ENCODE measurements at regions not wholly inside any gene's neighbourhood (a gene's known extent, or its start where the extent isn't known, plus 50 kb on each side); places are given as distances from the start of the nearest gene placed in this dataset.

DNA sequence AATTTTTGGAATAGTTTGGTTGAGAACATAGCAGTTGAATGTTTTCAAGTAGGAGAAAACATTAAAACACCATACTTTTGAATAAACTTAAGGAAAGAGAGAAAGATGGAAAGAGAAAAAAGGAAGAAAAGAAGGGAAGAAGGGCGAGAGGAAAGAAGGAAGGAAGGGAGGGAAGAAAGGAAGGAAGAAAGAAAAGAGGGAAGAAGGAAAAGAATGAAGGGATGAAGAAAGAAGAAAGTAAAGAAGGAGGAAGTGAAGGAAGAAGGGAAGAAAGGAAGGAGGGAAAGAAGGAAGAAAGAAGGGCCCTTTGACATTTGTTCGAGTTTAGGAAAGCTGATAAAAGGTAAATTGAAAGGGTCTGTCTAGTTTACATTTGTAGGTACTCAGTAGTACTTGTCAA lies 482.7 kb downstream of the SIPA1L2 start:
- Mint-ChIP-seq H3K4me1 (peaks cover 13 to 28% of the 10 kb centered on the region in 2 experiments), H3K9me3 (no peaks in the 10 kb centered on the region), H3K27me3 (ENCODE audit: low read depth) (no peaks in the 10 kb centered on the region), H3K36me3 (ENCODE audit: insufficient read depth in 1 of 3, low read depth in 3 of 3) (peaks cover 0 to 9% (median 7%) of the 10 kb centered on the region in 3 experiments; a peak in 3 of 7 replicates), H3K4me3 (no peak overlapping the region), H3K27ac (no peak overlapping the region)
- H2BK20ac ChIP-seq (ENCODE audit: low read depth, low read length, poor library complexity, severe bottlenecking) = no peak overlapping the region
- H4K5ac ChIP-seq (ENCODE audit: insufficient read length, low read depth, low read length) = no peak overlapping the region
- H3K4me1 ChIP-seq (ENCODE audit: insufficient read depth, low read length) = peaks cover 2% of the 10 kb centered on the region; the same call in 1 of the 2 replicates
- no peak overlapping the region for H4K8ac ChIP-seq (replicated peaks; ENCODE audit: insufficient read length, low read depth, low read length)
- DNase-seq = no peak
- no peak overlapping the region for H3K56ac ChIP-seq (ENCODE audit: insufficient read length, low read depth, low read length)
- H2BK120ac ChIP-seq (ENCODE audit: low read depth, low read length, poor library complexity, severe bottlenecking) = no peak overlapping the region
- H4K20me1 ChIP-seq (ENCODE audit: control insufficient read depth, insufficient read depth, insufficient read length) = no peaks in the 10 kb centered on the region
- no peaks in the 10 kb centered on the region for H3K9me3 ChIP-seq (ENCODE audit: control insufficient read depth, low read depth, low read length)
- no peak overlapping the region for H2BK12ac ChIP-seq (ENCODE audit: insufficient read length, low read depth, low read length)
- no peak overlapping the region for H2BK5ac ChIP-seq (ENCODE audit: insufficient read length, low read length)
- H3K79me2 ChIP-seq (ENCODE audit: insufficient read depth, low read length) = no peaks in the 10 kb centered on the region
- H3T11ph ChIP-seq (ENCODE audit: low read length) = no peak overlapping the region
- H3K4me2 ChIP-seq (ENCODE audit: insufficient read depth, insufficient read length, low read length) = no peak overlapping the region
- H2AK5ac ChIP-seq (ENCODE audit: insufficient read length, low read length) = no peak overlapping the region
- H4K91ac ChIP-seq (ENCODE audit: insufficient read length, low read depth, low read length) = no peak overlapping the region
- no peak overlapping the region for H3K14ac ChIP-seq (ENCODE audit: insufficient read depth, low read length)
- no peak overlapping the region for H3K18ac ChIP-seq (ENCODE audit: insufficient read length, low read depth, low read length)
- WGBS (ENCODE audit: extremely low coverage, insufficient read length, low lambda C conversion rate) = 100% methylated on average over 1 of the region's 2 CpGs
- H3K23me2 ChIP-seq (ENCODE audit: insufficient read length, low read depth, low read length, poor library complexity, severe bottlenecking) = no peaks in the 10 kb centered on the region
- H3K27me3 ChIP-seq (ENCODE audit: insufficient read depth, low read length) = no peaks in the 10 kb centered on the region
- TF ChIP-seq, protein P1, sequence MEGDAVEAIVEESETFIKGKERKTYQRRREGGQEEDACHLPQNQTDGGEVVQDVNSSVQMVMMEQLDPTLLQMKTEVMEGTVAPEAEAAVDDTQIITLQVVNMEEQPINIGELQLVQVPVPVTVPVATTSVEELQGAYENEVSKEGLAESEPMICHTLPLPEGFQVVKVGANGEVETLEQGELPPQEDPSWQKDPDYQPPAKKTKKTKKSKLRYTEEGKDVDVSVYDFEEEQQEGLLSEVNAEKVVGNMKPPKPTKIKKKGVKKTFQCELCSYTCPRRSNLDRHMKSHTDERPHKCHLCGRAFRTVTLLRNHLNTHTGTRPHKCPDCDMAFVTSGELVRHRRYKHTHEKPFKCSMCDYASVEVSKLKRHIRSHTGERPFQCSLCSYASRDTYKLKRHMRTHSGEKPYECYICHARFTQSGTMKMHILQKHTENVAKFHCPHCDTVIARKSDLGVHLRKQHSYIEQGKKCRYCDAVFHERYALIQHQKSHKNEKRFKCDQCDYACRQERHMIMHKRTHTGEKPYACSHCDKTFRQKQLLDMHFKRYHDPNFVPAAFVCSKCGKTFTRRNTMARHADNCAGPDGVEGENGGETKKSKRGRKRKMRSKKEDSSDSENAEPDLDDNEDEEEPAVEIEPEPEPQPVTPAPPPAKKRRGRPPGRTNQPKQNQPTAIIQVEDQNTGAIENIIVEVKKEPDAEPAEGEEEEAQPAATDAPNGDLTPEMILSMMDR (conservative IDR thresholded peaks at IDR 0.05) = no peak
- no peak overlapping the region for H3K23ac ChIP-seq (ENCODE audit: insufficient read length, low read depth, low read length)
- no peak overlapping the region for H3K4ac ChIP-seq (ENCODE audit: low read depth, low read length)
- H3K79me1 ChIP-seq (ENCODE audit: insufficient read depth, low read depth, low read length, poor library complexity, severe bottlenecking) = no peaks in the 10 kb centered on the region
- no peak overlapping the region for H2BK15ac ChIP-seq (ENCODE audit: low read depth, low read length)
- H2AFZ ChIP-seq (ENCODE audit: low read length) = no peak overlapping the region
- H3K9ac ChIP-seq (ENCODE audit: extremely low read depth, insufficient read length, low read length) = no peak overlapping the region
- H3K27ac ChIP-seq (ENCODE audit: insufficient read length, low read depth, low read length) = no peak overlapping the region
